OCI-LY1 (cell line): ENCODE measurements at regions not wholly inside any gene's neighbourhood (a gene's known extent, or its start where the extent isn't known, plus 50 kb on each side); places are given as distances from the start of the nearest gene placed in this dataset.

Experiments used
- CTCF ChIP-seq: fragments of 200-600 bp; sonication (generic), shearing (Covaris generic); IDR thresholded peaks from 2 replicates; pipeline ENCODE4 v1.5.1; 2017; ENCODE audit warnings: mild to moderate bottlenecking, antibody characterized with exemption, low read length, moderate library complexity, mixed read lengths
- EZH2 ChIP-seq: fragments of 200-600 bp; sonication (generic), shearing (Covaris generic); IDR thresholded peaks from 2 replicates; pipeline ENCODE4 v1.8.0; 2017; ENCODE audit warnings: borderline replicate concordance, mixed run types, mild to moderate bottlenecking, antibody characterized with exemption, low read length, moderate library complexity, mixed read lengths

- TF ChIP-seq CTCF = no peak
- TF ChIP-seq EZH2 = no peak
These were observed 204.8 kb upstream of the TSC22D2 start for GRCh38 chr3:150203273-150203672.
